ENCODE measurements at regions not wholly inside any gene's neighbourhood (a gene's known extent, or its start where the extent isn't known, plus 50 kb on each side); places are given as distances from the start of the nearest gene placed in this dataset.

DNA sequence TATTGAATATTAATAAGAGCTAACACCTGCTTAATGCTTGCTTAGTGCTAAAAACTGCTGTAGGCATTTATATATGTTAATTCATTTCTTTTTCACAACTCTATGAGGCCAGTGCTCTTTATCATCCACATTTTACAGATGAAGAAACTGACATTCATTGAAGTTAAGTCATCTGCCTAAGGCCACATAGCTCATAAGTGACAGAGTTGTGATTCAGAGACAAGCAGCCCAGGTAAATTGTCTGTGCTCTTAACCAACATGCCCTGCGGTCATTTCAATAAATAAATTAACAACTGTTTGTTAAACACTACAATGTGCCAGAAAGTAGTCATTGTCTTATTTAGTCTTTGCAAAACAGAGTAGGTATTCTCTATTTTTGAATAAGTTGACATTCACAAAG lies 1354.4 kb upstream of the C9orf72 start:
- H3K4me1 ChIP-seq (ENCODE audit: control insufficient read depth, low read length): no peaks in the 10 kb centered on the region
- no peaks in the 10 kb centered on the region for H3K9me2 ChIP-seq (replicated peaks; ENCODE audit: control insufficient read depth, low read length)
- no peaks in the 10 kb centered on the region for H3K36me3 ChIP-seq (ENCODE audit: control insufficient read depth, low read length)
- H3K27ac ChIP-seq (ENCODE audit: low read depth, low read length): no peak overlapping the region
- no peaks in the 10 kb centered on the region for H3K27me3 ChIP-seq (ENCODE audit: control insufficient read depth, low read length)
- H3K9me3 ChIP-seq (ENCODE audit: control insufficient read depth, insufficient read depth, low read length): no peaks in the 10 kb centered on the region
- no peak overlapping the region for H3K4me3 ChIP-seq (ENCODE audit: low read length)
- no peaks in the 10 kb centered on the region for H3K79me2 ChIP-seq (ENCODE audit: control insufficient read depth, low read length)
- TF ChIP-seq EZH2phosphoT487 (IDR thresholded peaks at IDR 0.05; ENCODE audit: borderline replicate concordance, low read length): no peak
- TF ChIP-seq, protein P1, sequence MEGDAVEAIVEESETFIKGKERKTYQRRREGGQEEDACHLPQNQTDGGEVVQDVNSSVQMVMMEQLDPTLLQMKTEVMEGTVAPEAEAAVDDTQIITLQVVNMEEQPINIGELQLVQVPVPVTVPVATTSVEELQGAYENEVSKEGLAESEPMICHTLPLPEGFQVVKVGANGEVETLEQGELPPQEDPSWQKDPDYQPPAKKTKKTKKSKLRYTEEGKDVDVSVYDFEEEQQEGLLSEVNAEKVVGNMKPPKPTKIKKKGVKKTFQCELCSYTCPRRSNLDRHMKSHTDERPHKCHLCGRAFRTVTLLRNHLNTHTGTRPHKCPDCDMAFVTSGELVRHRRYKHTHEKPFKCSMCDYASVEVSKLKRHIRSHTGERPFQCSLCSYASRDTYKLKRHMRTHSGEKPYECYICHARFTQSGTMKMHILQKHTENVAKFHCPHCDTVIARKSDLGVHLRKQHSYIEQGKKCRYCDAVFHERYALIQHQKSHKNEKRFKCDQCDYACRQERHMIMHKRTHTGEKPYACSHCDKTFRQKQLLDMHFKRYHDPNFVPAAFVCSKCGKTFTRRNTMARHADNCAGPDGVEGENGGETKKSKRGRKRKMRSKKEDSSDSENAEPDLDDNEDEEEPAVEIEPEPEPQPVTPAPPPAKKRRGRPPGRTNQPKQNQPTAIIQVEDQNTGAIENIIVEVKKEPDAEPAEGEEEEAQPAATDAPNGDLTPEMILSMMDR (IDR thresholded peaks at IDR 0.05; ENCODE audit: low read depth, low read length, poor library complexity, severe bottlenecking): no peak
- H3K4me2 ChIP-seq (ENCODE audit: low read length): no peak overlapping the region
- H4K20me1 ChIP-seq (ENCODE audit: control insufficient read depth, insufficient read depth, low read depth, low read length): no peaks in the 10 kb centered on the region
- H3F3A ChIP-seq (ENCODE audit: control insufficient read depth, insufficient read depth): no peaks in the 10 kb centered on the region

DNA sequence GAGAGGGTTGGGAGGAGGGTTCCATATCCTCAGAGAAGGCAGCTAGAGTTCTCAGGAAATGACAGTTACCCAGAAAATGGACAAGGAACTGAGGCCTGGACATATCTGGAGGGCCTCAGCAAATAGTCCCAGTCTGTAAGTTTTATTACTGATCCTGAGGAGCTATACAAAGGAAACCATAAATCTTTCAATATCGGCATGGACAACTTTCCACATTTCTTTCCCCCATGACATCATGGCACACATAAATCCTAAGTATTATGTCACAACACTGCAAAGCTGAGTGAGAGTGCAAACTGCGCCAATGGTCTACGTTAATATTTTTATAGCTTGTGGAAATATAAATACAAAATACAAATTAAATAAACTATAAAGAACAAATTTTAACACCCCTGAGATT lies 1356.2 kb upstream of the C9orf72 start:
- Histone ChIP-seq H3K9me2 (replicated peaks; ENCODE audit: control insufficient read depth, low read length) (no peaks in the 10 kb centered on the region), H3F3A (ENCODE audit: control insufficient read depth, insufficient read depth) (no peaks in the 10 kb centered on the region), H3K27ac (ENCODE audit: low read depth, low read length) (no peak overlapping the region), H3K79me2 (ENCODE audit: control insufficient read depth, low read length) (no peaks in the 10 kb centered on the region), H3K4me3 (ENCODE audit: low read length) (no peak overlapping the region), H3K36me3 (ENCODE audit: control insufficient read depth, low read length) (no peaks in the 10 kb centered on the region), H4K20me1 (ENCODE audit: control insufficient read depth, insufficient read depth, low read depth, low read length) (no peaks in the 10 kb centered on the region), H3K4me1 (ENCODE audit: control insufficient read depth, low read length) (no peaks in the 10 kb centered on the region), H3K27me3 (ENCODE audit: control insufficient read depth, low read length) (no peaks in the 10 kb centered on the region), H3K9me3 (ENCODE audit: control insufficient read depth, insufficient read depth, low read length) (no peaks in the 10 kb centered on the region), H3K4me2 (ENCODE audit: low read length) (no peak overlapping the region)
- TF ChIP-seq, protein P1 (IDR thresholded peaks at IDR 0.05; ENCODE audit: low read depth, low read length, poor library complexity, severe bottlenecking): no peak
- TF ChIP-seq EZH2phosphoT487 (IDR thresholded peaks at IDR 0.05; ENCODE audit: borderline replicate concordance, low read length): no peak

- Histone ChIP-seq H3K9me2 (replicated peaks; ENCODE audit: control insufficient read depth, low read length) (no peaks in the 10 kb centered on the region), H3K9me3 (ENCODE audit: control insufficient read depth, insufficient read depth, low read length) (no peaks in the 10 kb centered on the region), H3K4me1 (ENCODE audit: control insufficient read depth, low read length) (no peaks in the 10 kb centered on the region), H3K27me3 (ENCODE audit: control insufficient read depth, low read length) (no peaks in the 10 kb centered on the region), H3K4me3 (ENCODE audit: low read length) (no peak overlapping the region), H3K36me3 (ENCODE audit: control insufficient read depth, low read length) (no peaks in the 10 kb centered on the region), H3K27ac (ENCODE audit: low read depth, low read length) (no peak overlapping the region), H3F3A (ENCODE audit: control insufficient read depth, insufficient read depth) (no peaks in the 10 kb centered on the region), H3K4me2 (ENCODE audit: low read length) (no peak overlapping the region), H3K79me2 (ENCODE audit: control insufficient read depth, low read length) (no peaks in the 10 kb centered on the region), H4K20me1 (ENCODE audit: control insufficient read depth, insufficient read depth, low read depth, low read length) (no peaks in the 10 kb centered on the region)
- TF ChIP-seq, protein P1 (IDR thresholded peaks at IDR 0.05; ENCODE audit: low read depth, low read length, poor library complexity, severe bottlenecking): no peak
- TF ChIP-seq EZH2phosphoT487 (IDR thresholded peaks at IDR 0.05; ENCODE audit: borderline replicate concordance, low read length): no peak
Observed at GRCh38 chr9:28930766-28931165, 1357.5 kb upstream of the C9orf72 start.

DNA sequence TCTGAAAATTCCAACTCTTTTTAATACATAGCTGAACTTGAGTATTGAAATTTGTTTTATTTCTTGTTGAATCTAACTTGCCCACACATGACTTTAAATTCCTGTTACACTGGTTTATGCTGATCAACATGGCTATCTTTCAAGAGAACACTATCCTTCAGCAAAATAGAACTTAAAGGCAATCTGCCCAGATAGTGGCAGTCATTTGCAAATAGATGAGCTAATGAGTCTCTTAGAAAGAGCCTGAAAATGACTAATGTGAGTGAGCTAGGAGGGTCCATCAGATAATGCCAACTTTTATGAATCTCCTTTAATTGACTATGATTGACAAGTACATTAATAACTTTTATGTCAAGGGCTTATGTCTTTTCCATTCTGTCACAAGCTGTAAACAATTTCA lies 1360.8 kb upstream of the C9orf72 start:
- H3K4me3 ChIP-seq (ENCODE audit: low read length): no peak overlapping the region
- H3K79me2 ChIP-seq (ENCODE audit: control insufficient read depth, low read length): no peaks in the 10 kb centered on the region
- H3K27ac ChIP-seq (ENCODE audit: low read depth, low read length): no peak overlapping the region
- no peaks in the 10 kb centered on the region for H3K9me2 ChIP-seq (replicated peaks; ENCODE audit: control insufficient read depth, low read length)
- no peak overlapping the region for H3K4me2 ChIP-seq (ENCODE audit: low read length)
- no peaks in the 10 kb centered on the region for H3K27me3 ChIP-seq (ENCODE audit: control insufficient read depth, low read length)
- H3K9me3 ChIP-seq (ENCODE audit: control insufficient read depth, insufficient read depth, low read length): no peaks in the 10 kb centered on the region
- H3F3A ChIP-seq (ENCODE audit: control insufficient read depth, insufficient read depth): no peaks in the 10 kb centered on the region
- H3K36me3 ChIP-seq (ENCODE audit: control insufficient read depth, low read length): no peaks in the 10 kb centered on the region
- no peak for TF ChIP-seq EZH2phosphoT487 (IDR thresholded peaks at IDR 0.05; ENCODE audit: borderline replicate concordance, low read length)
- TF ChIP-seq, protein P1 (IDR thresholded peaks at IDR 0.05; ENCODE audit: low read depth, low read length, poor library complexity, severe bottlenecking): no peak
- H4K20me1 ChIP-seq (ENCODE audit: control insufficient read depth, insufficient read depth, low read depth, low read length): no peaks in the 10 kb centered on the region
- no peaks in the 10 kb centered on the region for H3K4me1 ChIP-seq (ENCODE audit: control insufficient read depth, low read length)

All from DOHH2 (cell line).